Panc1 (cell line): ENCODE measurements at regions not wholly inside any gene's neighbourhood (a gene's known extent, or its start where the extent isn't known, plus 50 kb on each side); places are given as distances from the start of the nearest gene placed in this dataset.

Experiments
- ATAC-seq: fragments of 200-7000 bp; cut with Tn5 transposase; 2 replicates; pipeline ENCODE4 v1.9.1; 2020; ENCODE audit warnings: mild to moderate bottlenecking, moderate library complexity
- BruUV-seq: library from RNA; stranded (reverse); fragments of 400-500 nt; replicated peaks from 2 replicates; lab custom pipeline; 2021; lab: Mats Ljungman, UMichigan
- CTCF ChIA-PET: fragments of 300-600 bp; sonication (Branson Sonifier 250); formaldehyde crosslinking; loops from one replicate; lab custom pipeline; 2022; ENCODE audit warnings: antibody characterized with exemption; lab: Charles Lee
- POLR2A ChIA-PET: fragments of 300-600 bp; sonication (Branson Sonifier 250); formaldehyde crosslinking; loops from one replicate; lab custom pipeline; 2022; ENCODE audit warnings: antibody characterized with exemption; lab: Charles Lee
- DNase-seq: peaks from one replicate; pipeline ENCODE4 v3.0.0-alpha.2; 2010; ENCODE audit warnings: low read depth, low spot score
- H3K27ac ChIP-seq: 2 replicates; pipeline ENCODE4 v1.5.1; 2011; ENCODE audit warnings: mild to moderate bottlenecking, low read length, inconsistent platforms
- H3K27me3 ChIP-seq: fragments of 200-500 bp; sonication (Bioruptor generic); 2 replicates; pipeline ENCODE4 v1.6.0; 2014; ENCODE audit warnings: low read length, inconsistent platforms; ENCODE audit not compliant: control insufficient read depth, insufficient read depth
- H3K36me3 ChIP-seq: fragments of 200-500 bp; sonication (Bioruptor generic); 2 replicates; pipeline ENCODE4 v1.5.1; 2014; ENCODE audit warnings: inconsistent platforms, mild to moderate bottlenecking, low read length, moderate library complexity; ENCODE audit not compliant: control insufficient read depth, insufficient read depth
- H3K4me1 ChIP-seq: 2 replicates; pipeline ENCODE4 v1.5.1; 2011; ENCODE audit warnings: inconsistent platforms, mild to moderate bottlenecking, low read length, moderate library complexity; ENCODE audit not compliant: control insufficient read depth, insufficient read depth
- H3K4me3 ChIP-seq, 2 experiments: 2 replicates each; pipeline ENCODE4 v1.5.1; 2011 to 2012; ENCODE audit warnings: low read depth in 2 of 2, low read length in 2 of 2, mild to moderate bottlenecking in 2 of 2, inconsistent platforms in 1 of 2, moderate library complexity in 1 of 2
- H3K9me3 ChIP-seq: fragments of 200-500 bp; sonication (Bioruptor generic); 2 replicates; pipeline ENCODE4 v1.5.1; 2014; ENCODE audit warnings: low read depth, mild to moderate bottlenecking, inconsistent platforms, low read length, moderate library complexity; ENCODE audit not compliant: control insufficient read depth, insufficient read depth
- POLR2AphosphoS5 ChIP-seq: IDR thresholded peaks from 2 replicates; pipeline ENCODE4 v1.6.1; 2012; ENCODE audit warnings: mild to moderate bottlenecking, low read depth, low read length, moderate library complexity
- SIN3A ChIP-seq: IDR thresholded peaks from 2 replicates; pipeline ENCODE4 v1.6.1; 2012; ENCODE audit warnings: low read depth, mild to moderate bottlenecking, low read length, moderate library complexity, borderline replicate concordance; ENCODE audit not compliant: insufficient read depth
- TCF7L2 ChIP-seq: IDR thresholded peaks from 2 replicates; pipeline ENCODE4 v1.6.1; 2011; ENCODE audit warnings: mild to moderate bottlenecking, low read depth, low read length, inconsistent platforms
- in situ Hi-C: cut with HindIII; loops from 2 replicates; pipeline ENCODE4 v1.10.0; 2016; ENCODE audit warnings: low sequenced_read_pairs, low pct_unique_long_range_greater_than_20kb
- intact Hi-C: fragments of 100-400 bp; cut with micrococcal nuclease; formaldehyde crosslinking; loops from one replicate; pipeline ENCODE4 v1.10.0; 2022; ENCODE audit not compliant: unreplicated experiment
- TF ChIP-seq, protein P1 (sequence below), 2 experiments: IDR thresholded peaks; 2 replicates each; pipeline ENCODE4 v1.6.1; 2011 to 2012; ENCODE audit warnings: low read depth in 2 of 2, control low read depth in 1 of 2, low read length in 1 of 2, mild to moderate bottlenecking in 1 of 2, moderate library complexity in 1 of 2; ENCODE audit not compliant: insufficient read depth in 1 of 2
- TF ChIP-seq, protein P2 (sequence below): fragments of 450-650 bp; IDR thresholded peaks from 2 replicates; pipeline ENCODE4 v1.5.1; 2017; ENCODE audit warnings: mild to moderate bottlenecking

GRCh38 chr20:12072221-12072953, 154.7 kb downstream of the BTBD3 start:
- Histone ChIP-seq H3K27me3 (no peaks in the 10 kb centered on the region), H3K4me3 (no peak overlapping the region), H3K36me3 (no peaks in the 10 kb centered on the region), H3K9me3 (no peaks in the 10 kb centered on the region), H3K4me1 (no peaks in the 10 kb centered on the region), H3K27ac (no peak overlapping the region)
- in situ Hi-C loops (no loop called here), intact Hi-C loops (no loop called here)
- ATAC-seq: no peak
- POLR2A ChIA-PET: no interaction called here
- BruUV-seq: no TSS peak
- CTCF ChIA-PET: no interaction called here
- no peak for DNase-seq
- TF ChIP-seq SIN3A: no peak
- TF ChIP-seq, protein P1, sequence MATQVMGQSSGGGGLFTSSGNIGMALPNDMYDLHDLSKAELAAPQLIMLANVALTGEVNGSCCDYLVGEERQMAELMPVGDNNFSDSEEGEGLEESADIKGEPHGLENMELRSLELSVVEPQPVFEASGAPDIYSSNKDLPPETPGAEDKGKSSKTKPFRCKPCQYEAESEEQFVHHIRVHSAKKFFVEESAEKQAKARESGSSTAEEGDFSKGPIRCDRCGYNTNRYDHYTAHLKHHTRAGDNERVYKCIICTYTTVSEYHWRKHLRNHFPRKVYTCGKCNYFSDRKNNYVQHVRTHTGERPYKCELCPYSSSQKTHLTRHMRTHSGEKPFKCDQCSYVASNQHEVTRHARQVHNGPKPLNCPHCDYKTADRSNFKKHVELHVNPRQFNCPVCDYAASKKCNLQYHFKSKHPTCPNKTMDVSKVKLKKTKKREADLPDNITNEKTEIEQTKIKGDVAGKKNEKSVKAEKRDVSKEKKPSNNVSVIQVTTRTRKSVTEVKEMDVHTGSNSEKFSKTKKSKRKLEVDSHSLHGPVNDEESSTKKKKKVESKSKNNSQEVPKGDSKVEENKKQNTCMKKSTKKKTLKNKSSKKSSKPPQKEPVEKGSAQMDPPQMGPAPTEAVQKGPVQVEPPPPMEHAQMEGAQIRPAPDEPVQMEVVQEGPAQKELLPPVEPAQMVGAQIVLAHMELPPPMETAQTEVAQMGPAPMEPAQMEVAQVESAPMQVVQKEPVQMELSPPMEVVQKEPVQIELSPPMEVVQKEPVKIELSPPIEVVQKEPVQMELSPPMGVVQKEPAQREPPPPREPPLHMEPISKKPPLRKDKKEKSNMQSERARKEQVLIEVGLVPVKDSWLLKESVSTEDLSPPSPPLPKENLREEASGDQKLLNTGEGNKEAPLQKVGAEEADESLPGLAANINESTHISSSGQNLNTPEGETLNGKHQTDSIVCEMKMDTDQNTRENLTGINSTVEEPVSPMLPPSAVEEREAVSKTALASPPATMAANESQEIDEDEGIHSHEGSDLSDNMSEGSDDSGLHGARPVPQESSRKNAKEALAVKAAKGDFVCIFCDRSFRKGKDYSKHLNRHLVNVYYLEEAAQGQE (IDR thresholded peaks at IDR 0.05; ENCODE audit: insufficient read depth in 1 of 2, low read depth in 2 of 2, low read length in 1 of 2): no peak

- Histone ChIP-seq H3K9me3 (no peaks in the 10 kb centered on the region), H3K36me3 (no peaks in the 10 kb centered on the region), H3K27ac (no peak overlapping the region), H3K27me3 (no peaks in the 10 kb centered on the region), H3K4me1 (no peaks in the 10 kb centered on the region), H3K4me3 (no peak overlapping the region)
- POLR2A ChIA-PET: no interaction called here
- in situ Hi-C loops (no loop called here), intact Hi-C loops (no loop called here)
- BruUV-seq: no TSS peak
- TF ChIP-seq, protein P2, sequence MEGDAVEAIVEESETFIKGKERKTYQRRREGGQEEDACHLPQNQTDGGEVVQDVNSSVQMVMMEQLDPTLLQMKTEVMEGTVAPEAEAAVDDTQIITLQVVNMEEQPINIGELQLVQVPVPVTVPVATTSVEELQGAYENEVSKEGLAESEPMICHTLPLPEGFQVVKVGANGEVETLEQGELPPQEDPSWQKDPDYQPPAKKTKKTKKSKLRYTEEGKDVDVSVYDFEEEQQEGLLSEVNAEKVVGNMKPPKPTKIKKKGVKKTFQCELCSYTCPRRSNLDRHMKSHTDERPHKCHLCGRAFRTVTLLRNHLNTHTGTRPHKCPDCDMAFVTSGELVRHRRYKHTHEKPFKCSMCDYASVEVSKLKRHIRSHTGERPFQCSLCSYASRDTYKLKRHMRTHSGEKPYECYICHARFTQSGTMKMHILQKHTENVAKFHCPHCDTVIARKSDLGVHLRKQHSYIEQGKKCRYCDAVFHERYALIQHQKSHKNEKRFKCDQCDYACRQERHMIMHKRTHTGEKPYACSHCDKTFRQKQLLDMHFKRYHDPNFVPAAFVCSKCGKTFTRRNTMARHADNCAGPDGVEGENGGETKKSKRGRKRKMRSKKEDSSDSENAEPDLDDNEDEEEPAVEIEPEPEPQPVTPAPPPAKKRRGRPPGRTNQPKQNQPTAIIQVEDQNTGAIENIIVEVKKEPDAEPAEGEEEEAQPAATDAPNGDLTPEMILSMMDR: no peak
- TF ChIP-seq POLR2AphosphoS5: no peak
- no peak for TF ChIP-seq TCF7L2
- TF ChIP-seq SIN3A: no peak
- TF ChIP-seq, protein P1 (IDR thresholded peaks at IDR 0.05; ENCODE audit: insufficient read depth in 1 of 2, low read depth in 2 of 2, low read length in 1 of 2): no peak
- DNase-seq: no peak
- CTCF ChIA-PET: no interaction called here
- ATAC-seq: no peak
These were observed 155.2 kb downstream of the BTBD3 start for GRCh38 chr20:12072954-12073264.
